HG03565 (cell line): ENCODE measurements at regions not wholly inside any gene's neighbourhood (a gene's known extent, or its start where the extent isn't known, plus 50 kb on each side); places are given as distances from the start of the nearest gene placed in this dataset.

Source experiments
- ATAC-seq: cut with Tn5 transposase; IDR thresholded peaks from one replicate; pipeline ENCODE4 v1.9.1; 2021; ENCODE audit warnings: mild to moderate bottlenecking, moderate library complexity; ENCODE audit not compliant: unreplicated experiment

GRCh38 chr13:22082030-22082429 lies 411.2 kb downstream of the FGF9 start:
- ATAC-seq: no peak

GRCh38 chr13:22082437-22083100 lies 411.7 kb downstream of the FGF9 start:
- no peak for ATAC-seq

GRCh38 chr13:22085001-22085400 lies 414.1 kb downstream of the FGF9 start:
- no peak for ATAC-seq

- ATAC-seq: no peak
Observed at GRCh38 chr13:22086597-22087330, 415.9 kb downstream of the FGF9 start.

GRCh38 chr13:22090106-22090505 lies 419.2 kb downstream of the FGF9 start:
- no peak for ATAC-seq

- ATAC-seq: no peak
Observed at GRCh38 chr13:22091222-22091970, 420.5 kb downstream of the FGF9 start.

- ATAC-seq: no peak
Observed at GRCh38 chr13:22091971-22092300, 421.1 kb downstream of the FGF9 start.

- ATAC-seq: no peak
Observed at GRCh38 chr13:22092791-22093560, 422.1 kb downstream of the FGF9 start.

- no peak for ATAC-seq
Observed at GRCh38 chr13:22095794-22096193, 424.9 kb downstream of the FGF9 start.

GRCh38 chr13:22099585-22099984 lies 428.7 kb downstream of the FGF9 start:
- no peak for ATAC-seq

GRCh38 chr13:22102271-22102670 lies 431.4 kb downstream of the FGF9 start:
- no peak for ATAC-seq

GRCh38 chr13:22103046-22104027 lies 432.5 kb downstream of the FGF9 start:
- ATAC-seq: no peak

- ATAC-seq: no peak
Observed at GRCh38 chr13:22106058-22106457, 435.2 kb downstream of the FGF9 start.

- ATAC-seq: no peak
Observed at GRCh38 chr13:22107549-22107948, 436.7 kb downstream of the FGF9 start.

- no peak for ATAC-seq
Observed at GRCh38 chr13:22108283-22108942, 437.5 kb downstream of the FGF9 start.

- no peak for ATAC-seq
Observed at GRCh38 chr13:22108979-22109378, 438.1 kb downstream of the FGF9 start.

GRCh38 chr13:22110368-22110767 lies 439.5 kb downstream of the FGF9 start:
- no peak for ATAC-seq

- ATAC-seq: no peak
Observed at GRCh38 chr13:22111152-22111783, 440.4 kb downstream of the FGF9 start.

- ATAC-seq: no peak
Observed at GRCh38 chr13:22111961-22112360, 441.1 kb downstream of the FGF9 start.
